Effector memory CD8-positive, alpha-beta T cell (primary cell): ENCODE measurements at regions not wholly inside any gene's neighbourhood (a gene's known extent, or its start where the extent isn't known, plus 50 kb on each side); places are given as distances from the start of the nearest gene placed in this dataset.

Experiments
- ATAC-seq: fragments of 150-1000 bp; cut with Tn5 transposase; replicated peaks from 2 replicates; pipeline ENCODE4 v1.10.0; 2021; ENCODE audit warnings: mild to moderate bottlenecking, moderate library complexity
- DNase-seq, 3 experiments: peaks; one replicate each; pipeline ENCODE4 v3.0.0; 2021
- H3K27ac Mint-ChIP-seq, 2 donors: one replicate each; pipeline ENCODE4 v1.8.0; 2022; ENCODE audit warnings: mild to moderate bottlenecking in 2 of 2, mixed read lengths in 2 of 2, moderate library complexity in 2 of 2
- H3K27me3 Mint-ChIP-seq, 2 donors: one replicate each; pipeline ENCODE4 v1.8.0; 2022; ENCODE audit warnings: mixed read lengths in 2 of 2
- H3K36me3 Mint-ChIP-seq: one replicate; pipeline ENCODE4 v1.8.0; 2022; ENCODE audit warnings: mild to moderate bottlenecking, moderate library complexity, mixed read lengths; ENCODE audit not compliant: insufficient read depth
- H3K4me1 Mint-ChIP-seq, 2 donors: one replicate each; pipeline ENCODE4 v1.8.0; 2022; ENCODE audit warnings: low read depth in 2 of 2, mixed read lengths in 2 of 2
- H3K4me3 Mint-ChIP-seq, 2 donors: one replicate each; pipeline ENCODE4 v1.8.0; 2022; ENCODE audit warnings: mild to moderate bottlenecking in 2 of 2, mixed read lengths in 2 of 2, moderate library complexity in 2 of 2
- H3K9me3 Mint-ChIP-seq, 2 donors: one replicate each; pipeline ENCODE4 v1.8.0; 2022; ENCODE audit warnings: mixed read lengths in 2 of 2

GRCh38 chr5:171697221-171698102, 88.2 kb upstream of the SMIM23 start:
- Mint-ChIP-seq H3K9me3 (no peaks in the 10 kb centered on the region), H3K27ac (no peak overlapping the region), H3K4me3 (no peak overlapping the region), H3K4me1 (no peaks in the 10 kb centered on the region), H3K27me3 (peaks cover 0 to 15% of the 10 kb centered on the region in 2 donors), H3K36me3 (no peaks in the 10 kb centered on the region)
- DNase-seq (no peak), ATAC-seq (no peak)

GRCh38 chr5:171700318-171700912, 85.2 kb upstream of the SMIM23 start:
- DNase-seq (no peak), ATAC-seq (no peak)
- Mint-ChIP-seq H3K4me1 (no peaks in the 10 kb centered on the region), H3K36me3 (no peaks in the 10 kb centered on the region), H3K9me3 (no peaks in the 10 kb centered on the region), H3K4me3 (no peak overlapping the region), H3K27me3 (peaks cover 10 to 33% of the 10 kb centered on the region in 2 donors), H3K27ac (no peak overlapping the region)

GRCh38 chr5:171701100-171701541, 84.5 kb upstream of the SMIM23 start:
- H3K36me3 Mint-ChIP-seq, result no peaks in the 10 kb centered on the region
- peaks cover 14 to 33% of the 10 kb centered on the region in 2 donors for H3K27me3 Mint-ChIP-seq
- no peaks in the 10 kb centered on the region for H3K4me1 Mint-ChIP-seq
- no peaks in the 10 kb centered on the region for H3K9me3 Mint-ChIP-seq
- no peak overlapping the region for H3K4me3 Mint-ChIP-seq
- ATAC-seq, result no peak
- no peak for DNase-seq
- no peak overlapping the region for H3K27ac Mint-ChIP-seq

GRCh38 chr5:171702135-171702770, 83.4 kb upstream of the SMIM23 start:
- ATAC-seq (no peak), DNase-seq (no peak)
- Mint-ChIP-seq H3K27ac (no peak overlapping the region), H3K27me3 (peaks cover 14 to 31% of the 10 kb centered on the region in 2 donors), H3K9me3 (no peaks in the 10 kb centered on the region), H3K36me3 (no peaks in the 10 kb centered on the region), H3K4me3 (no peak overlapping the region), H3K4me1 (no peaks in the 10 kb centered on the region)

- no peak for ATAC-seq
- Mint-ChIP-seq H3K27me3 (peaks cover 14 to 31% of the 10 kb centered on the region in 2 donors), H3K27ac (no peak overlapping the region), H3K4me3 (no peak overlapping the region), H3K36me3 (no peaks in the 10 kb centered on the region), H3K9me3 (no peaks in the 10 kb centered on the region), H3K4me1 (no peaks in the 10 kb centered on the region)
- DNase-seq, result no peak
Measured at GRCh38 chr5:171703146-171703545, 82.5 kb upstream of the SMIM23 start.

- Mint-ChIP-seq H3K9me3 (no peaks in the 10 kb centered on the region), H3K4me1 (no peaks in the 10 kb centered on the region), H3K4me3 (no peak overlapping the region), H3K36me3 (no peaks in the 10 kb centered on the region), H3K27me3 (peaks cover 14 to 31% of the 10 kb centered on the region in 2 donors), H3K27ac (no peak overlapping the region)
- DNase-seq (no peak), ATAC-seq (no peak)
Measured at GRCh38 chr5:171705036-171705435, 80.6 kb upstream of the SMIM23 start.

- no peaks in the 10 kb centered on the region for H3K4me1 Mint-ChIP-seq
- H3K9me3 Mint-ChIP-seq, result no peaks in the 10 kb centered on the region
- peaks cover 14 to 40% of the 10 kb centered on the region in 2 donors for H3K27me3 Mint-ChIP-seq
- DNase-seq (no peak), ATAC-seq (no peak)
- H3K27ac Mint-ChIP-seq, result no peak overlapping the region
- no peak overlapping the region for H3K4me3 Mint-ChIP-seq
- no peaks in the 10 kb centered on the region for H3K36me3 Mint-ChIP-seq
Measured at GRCh38 chr5:171705830-171706468, 79.7 kb upstream of the SMIM23 start.

- peaks cover 14 to 40% of the 10 kb centered on the region in 2 donors for H3K27me3 Mint-ChIP-seq
- ATAC-seq, result no peak
- no peaks in the 10 kb centered on the region for H3K9me3 Mint-ChIP-seq
- no peak overlapping the region for H3K27ac Mint-ChIP-seq
- no peaks in the 10 kb centered on the region for H3K36me3 Mint-ChIP-seq
- DNase-seq, result no peak
- no peak overlapping the region for H3K4me3 Mint-ChIP-seq
- H3K4me1 Mint-ChIP-seq, result no peaks in the 10 kb centered on the region
Measured at GRCh38 chr5:171706736-171707441, 78.7 kb upstream of the SMIM23 start.

- ATAC-seq (no peak), DNase-seq (no peak)
- no peaks in the 10 kb centered on the region for H3K9me3 Mint-ChIP-seq
- peaks cover 19 to 40% of the 10 kb centered on the region in 2 donors for H3K27me3 Mint-ChIP-seq
- no peaks in the 10 kb centered on the region for H3K4me1 Mint-ChIP-seq
- H3K4me3 Mint-ChIP-seq, result no peak overlapping the region
- no peaks in the 10 kb centered on the region for H3K36me3 Mint-ChIP-seq
- no peak overlapping the region for H3K27ac Mint-ChIP-seq
Measured at GRCh38 chr5:171707442-171707792, 78.2 kb upstream of the SMIM23 start.

GRCh38 chr5:171709930-171710329, 75.7 kb upstream of the SMIM23 start:
- no peaks in the 10 kb centered on the region for H3K36me3 Mint-ChIP-seq

GRCh38 chr5:171710451-171711024, 75.1 kb upstream of the SMIM23 start:
- no peak overlapping the region for H3K27ac Mint-ChIP-seq
- no peaks in the 10 kb centered on the region for H3K36me3 Mint-ChIP-seq
- no peak overlapping the region for H3K4me3 Mint-ChIP-seq
- H3K27me3 Mint-ChIP-seq, result peaks cover 11 to 25% of the 10 kb centered on the region in 2 donors
- no peak for DNase-seq
- H3K4me1 Mint-ChIP-seq, result no peaks in the 10 kb centered on the region
- H3K9me3 Mint-ChIP-seq, result peaks cover 0 to 3% of the 10 kb centered on the region in 2 donors
- no peak for ATAC-seq

More at GRCh38 chr5:171709930-171710329, 75.7 kb upstream of the SMIM23 start:
- H3K9me3 Mint-ChIP-seq, result peaks cover 0 to 3% of the 10 kb centered on the region in 2 donors
- ATAC-seq (no peak), DNase-seq (no peak)
- H3K27ac Mint-ChIP-seq, result no peak overlapping the region
- no peak overlapping the region for H3K4me3 Mint-ChIP-seq
- H3K27me3 Mint-ChIP-seq, result peaks cover 13 to 25% of the 10 kb centered on the region in 2 donors
- H3K4me1 Mint-ChIP-seq, result no peaks in the 10 kb centered on the region

- Mint-ChIP-seq H3K27me3 (peaks cover 14 to 25% of the 10 kb centered on the region in 2 donors), H3K4me3 (no peak overlapping the region), H3K4me1 (no peaks in the 10 kb centered on the region), H3K9me3 (peaks cover 0 to 3% of the 10 kb centered on the region in 2 donors), H3K36me3 (no peaks in the 10 kb centered on the region), H3K27ac (no peak overlapping the region)
- DNase-seq (no peak), ATAC-seq (no peak)
Measured at GRCh38 chr5:171711571-171711970, 74.0 kb upstream of the SMIM23 start.
